Stomach (tissue), 8 donors: ENCODE measurements at regions not wholly inside any gene's neighbourhood (a gene's known extent, or its start where the extent isn't known, plus 50 kb on each side); places are given as distances from the start of the nearest gene placed in this dataset.

Experiments
- DNase-seq, 2 donors: peaks; one replicate each; pipeline versions ENCODE4 v3.0.0 to v3.0.0-alpha.2; 2013 to 2019
- H3K27ac ChIP-seq, 5 donors: fragments of 200-600 bp in 4 of 5; sonication (generic) in 4 of 5; one replicate each; pipeline ENCODE4 v1.5.1; 2013 to 2019; ENCODE audit warnings: mild to moderate bottlenecking in 1 of 5, moderate library complexity in 1 of 5
- H3K27me3 ChIP-seq, 3 donors: fragments of 200-600 bp; sonication (generic); one replicate each; pipeline ENCODE4 v1.5.1; 2017 to 2019; ENCODE audit warnings: mixed run types in 1 of 3
- H3K36me3 ChIP-seq, 4 donors: fragments of 200-600 bp; sonication (generic); 1 replicate in 3 of 4; 2 replicates in 1 of 4; pipeline ENCODE4 v1.5.1; 2016 to 2019
- H3K4me1 ChIP-seq, 4 donors: fragments of 200-600 bp; sonication (generic); one replicate each; pipeline ENCODE4 v1.5.1; 2016 to 2019
- H3K4me3 ChIP-seq, 4 donors: fragments of 200-600 bp; sonication (generic) in 3 of 4; one replicate each; pipeline ENCODE4 v1.5.1; 2016 to 2019; ENCODE audit warnings: mild to moderate bottlenecking in 1 of 4
- H3K9me3 ChIP-seq, 4 donors: fragments of 200-600 bp; sonication (generic); one replicate each; pipeline ENCODE4 v1.5.1; 2016 to 2019
- EP300 ChIP-seq: sonication (generic); formaldehyde crosslinking; IDR thresholded peaks from one replicate; pipeline ENCODE4 v1.6.1; 2017; ENCODE audit warnings: antibody characterized with exemption
- POLR2A ChIP-seq, 4 donors: fragments of 450-650 bp; IDR thresholded peaks; one replicate each; pipeline ENCODE4 v1.6.1; 2016; ENCODE audit warnings: antibody characterized with exemption in 4 of 4, control low read depth in 2 of 4, mild to moderate bottlenecking in 1 of 4, moderate library complexity in 1 of 4
- POLR2AphosphoS5 ChIP-seq, 3 donors: sonication (generic); formaldehyde crosslinking; IDR thresholded peaks; one replicate each; pipeline ENCODE4 v1.6.1; 2016; ENCODE audit warnings: antibody characterized with exemption in 3 of 3
- WGBS, 5 donors: extraction: QIAGEN DNeasy Blood & Tissue Kit in 3 of 5; methylation state at CpG; one replicate each; pipeline versions ENCODE4 v1.1.5 to v1.1.7; 2013 to 2018; 5-methylcytosine and 5-hydroxymethylcytosine counted together
- intact Hi-C: fragments of 100-400 bp; cut with DNase I; formaldehyde crosslinking; loops from one replicate; pipeline ENCODE4 v1.15.1; 2023; ENCODE audit warnings: low total_unique reads
- TF ChIP-seq, protein P1 (sequence below), 7 experiments: fragments of 450-650 bp in 4 of 7; fragments of 200-600 bp in 3 of 7; sonication (generic) in 3 of 7; IDR thresholded peaks; one replicate each; pipeline ENCODE4 v1.5.1; 2016 to 2019; ENCODE audit warnings: antibody characterized with exemption in 7 of 7, control low read depth in 2 of 7, mild to moderate bottlenecking in 1 of 7
- donor health status: healthy with polysubstance abuse.
- donor health status: Bipolar disorder and iron deficiency.
- donor health status: healthy.

DNA sequence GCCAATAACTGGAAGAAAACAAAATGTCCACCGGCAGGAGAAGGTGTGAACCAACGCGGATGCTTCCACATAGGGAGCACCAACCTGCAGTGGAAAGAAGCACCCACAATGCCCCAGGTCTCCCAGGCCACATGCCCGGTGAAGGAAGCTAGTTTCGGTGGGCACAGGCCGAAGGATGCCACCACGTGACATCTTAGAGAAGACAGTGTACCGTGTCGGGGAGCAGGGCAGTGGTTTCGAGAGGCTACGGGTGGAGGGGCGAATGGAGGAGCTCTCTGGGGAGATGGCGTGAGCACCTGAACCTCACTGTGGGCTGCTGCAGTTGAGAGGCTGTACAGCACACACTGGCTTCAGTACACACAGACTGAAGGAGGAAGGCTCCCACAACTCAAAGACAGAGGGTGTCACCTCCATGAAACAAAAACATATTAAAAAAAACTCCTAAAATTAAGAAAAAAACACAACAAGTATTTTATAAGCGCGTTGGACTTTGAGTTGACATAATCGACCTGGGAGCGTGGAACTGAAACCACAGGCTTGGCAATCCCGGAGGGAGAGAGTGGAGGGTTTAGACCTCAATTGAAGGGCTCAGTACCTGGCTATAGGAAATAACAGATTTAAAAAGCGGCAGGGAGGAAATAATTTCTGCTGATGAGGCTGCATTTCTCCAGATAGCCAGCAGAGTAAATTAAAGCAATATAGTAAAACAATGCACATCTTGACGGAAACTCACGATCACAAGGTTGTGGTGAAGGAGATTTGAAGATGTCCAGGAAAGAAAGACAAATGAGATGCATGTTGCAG, 160.1 kb downstream of the RTP5 start:
- H3K27me3 ChIP-seq = peaks cover 0 to 81% (median 13%) of the 10 kb centered on the region in 3 donors
- no peaks in the 10 kb centered on the region for H3K4me1 ChIP-seq
- no peak for TF ChIP-seq EP300
- TF ChIP-seq POLR2AphosphoS5 (IDR thresholded peaks at IDR 0.05) = no peak
- TF ChIP-seq, protein P1, sequence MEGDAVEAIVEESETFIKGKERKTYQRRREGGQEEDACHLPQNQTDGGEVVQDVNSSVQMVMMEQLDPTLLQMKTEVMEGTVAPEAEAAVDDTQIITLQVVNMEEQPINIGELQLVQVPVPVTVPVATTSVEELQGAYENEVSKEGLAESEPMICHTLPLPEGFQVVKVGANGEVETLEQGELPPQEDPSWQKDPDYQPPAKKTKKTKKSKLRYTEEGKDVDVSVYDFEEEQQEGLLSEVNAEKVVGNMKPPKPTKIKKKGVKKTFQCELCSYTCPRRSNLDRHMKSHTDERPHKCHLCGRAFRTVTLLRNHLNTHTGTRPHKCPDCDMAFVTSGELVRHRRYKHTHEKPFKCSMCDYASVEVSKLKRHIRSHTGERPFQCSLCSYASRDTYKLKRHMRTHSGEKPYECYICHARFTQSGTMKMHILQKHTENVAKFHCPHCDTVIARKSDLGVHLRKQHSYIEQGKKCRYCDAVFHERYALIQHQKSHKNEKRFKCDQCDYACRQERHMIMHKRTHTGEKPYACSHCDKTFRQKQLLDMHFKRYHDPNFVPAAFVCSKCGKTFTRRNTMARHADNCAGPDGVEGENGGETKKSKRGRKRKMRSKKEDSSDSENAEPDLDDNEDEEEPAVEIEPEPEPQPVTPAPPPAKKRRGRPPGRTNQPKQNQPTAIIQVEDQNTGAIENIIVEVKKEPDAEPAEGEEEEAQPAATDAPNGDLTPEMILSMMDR (IDR thresholded peaks at IDR 0.05) = no peak
- TF ChIP-seq POLR2A (IDR thresholded peaks at IDR 0.05) = no peak
- WGBS, 5 donors = 76 to 86% (median 83%) methylated on average over 21 of the region's 21 CpGs
- no peak for DNase-seq
- no peak overlapping the region for H3K4me3 ChIP-seq
- no peak overlapping the region for H3K27ac ChIP-seq
- H3K36me3 ChIP-seq = no peaks in the 10 kb centered on the region
- intact Hi-C loops = no loop called here
- H3K9me3 ChIP-seq = no peaks in the 10 kb centered on the region

GRCh38 chr2:242030226-242030575, 160.7 kb downstream of the RTP5 start:
- Histone ChIP-seq H3K4me1 (no peaks in the 10 kb centered on the region), H3K4me3 (no peak overlapping the region), H3K27me3 (peaks cover 0 to 76% (median 7%) of the 10 kb centered on the region in 3 donors), H3K36me3 (no peaks in the 10 kb centered on the region), H3K9me3 (no peaks in the 10 kb centered on the region), H3K27ac (no peak overlapping the region)
- 86 to 91% (median 89%) methylated on average over 9 of the region's 9 CpGs for whole genome bisulfite sequencing, 5 donors
- TF ChIP-seq POLR2AphosphoS5 (IDR thresholded peaks at IDR 0.05) (no peak), POLR2A (IDR thresholded peaks at IDR 0.05) (no peak), EP300 (no peak)
- TF ChIP-seq, protein P1 (IDR thresholded peaks at IDR 0.05) = no peak
- intact Hi-C loops = no loop called here
- DNase-seq = no peak

- Histone ChIP-seq H3K9me3 (no peaks in the 10 kb centered on the region), H3K27ac (no peak overlapping the region), H3K27me3 (peaks cover 0 to 76% (median 6%) of the 10 kb centered on the region in 3 donors), H3K36me3 (no peaks in the 10 kb centered on the region), H3K4me1 (no peaks in the 10 kb centered on the region), H3K4me3 (no peak overlapping the region)
- 74 to 83% (median 78%) methylated on average over 12 of the region's 12 CpGs for WGBS, 5 donors
- TF ChIP-seq, protein P1 (IDR thresholded peaks at IDR 0.05) = no peak
- TF ChIP-seq EP300 (no peak), POLR2AphosphoS5 (IDR thresholded peaks at IDR 0.05) (no peak), POLR2A (IDR thresholded peaks at IDR 0.05) (no peak)
- DNase-seq = no peak
- intact Hi-C loops = no loop called here
Measured at GRCh38 chr2:242030858-242031257, 161.3 kb downstream of the RTP5 start.

GRCh38 chr2:242031481-242032019, 162.0 kb downstream of the RTP5 start:
- no peaks in the 10 kb centered on the region for H3K4me1 ChIP-seq
- 53 to 60% (median 58%) methylated on average over 20 of the region's 20 CpGs for WGBS, 5 donors
- no peaks in the 10 kb centered on the region for H3K9me3 ChIP-seq
- H3K27ac ChIP-seq = no peak overlapping the region
- DNase-seq = peak in 1 of 2 donors; percentile 28
- H3K36me3 ChIP-seq = no peaks in the 10 kb centered on the region
- intact Hi-C loops = no loop called here
- H3K27me3 ChIP-seq = peaks cover 0 to 77% (median 6%) of the 10 kb centered on the region in 3 donors
- H3K4me3 ChIP-seq = no peak overlapping the region
- TF ChIP-seq POLR2A (IDR thresholded peaks at IDR 0.05) = no peak
- TF ChIP-seq POLR2AphosphoS5 (IDR thresholded peaks at IDR 0.05) = no peak
- no peak for TF ChIP-seq EP300
- TF ChIP-seq, protein P1 (IDR thresholded peaks at IDR 0.05) = no peak
